Stimulated activated CD8-positive, alpha-beta memory T cell treated with anti-CD3 and anti-CD28 coated beads, Interleukin-4, amount 100 ng/mL, for 48 hours (primary cell): ENCODE measurements at regions not wholly inside any gene's neighbourhood (a gene's known extent, or its start where the extent isn't known, plus 50 kb on each side); places are given as distances from the start of the nearest gene placed in this dataset.

Experiments
- DNase-seq: peaks from one replicate; pipeline ENCODE4 v3.0.0-alpha.2; 2020

- DNase-seq, result no peak
Measured at GRCh38 chr20:1786486-1786885, 108.7 kb upstream of the SIRPA start.

DNA sequence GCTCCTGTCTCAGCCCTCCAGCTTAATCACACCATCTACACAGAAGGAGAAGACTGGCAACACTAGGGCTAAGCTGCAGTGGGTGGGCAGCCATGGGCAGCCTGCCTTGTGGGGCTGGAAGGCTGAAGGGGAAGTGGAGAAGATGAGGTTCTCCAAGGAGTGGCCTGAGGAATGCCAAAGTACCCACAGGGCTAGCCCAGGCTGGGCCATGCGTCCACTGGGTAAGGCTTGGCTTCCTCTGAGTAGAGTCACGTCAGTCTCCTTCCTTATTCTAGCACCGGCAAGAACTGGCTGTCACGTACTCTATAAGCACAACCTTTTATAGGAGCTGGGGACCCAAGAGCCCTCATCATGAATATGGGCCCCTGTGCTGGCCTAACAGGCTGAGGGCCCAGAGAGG is 110.6 kb upstream of the SIRPA start:
- DNase-seq, result no peak

DNA sequence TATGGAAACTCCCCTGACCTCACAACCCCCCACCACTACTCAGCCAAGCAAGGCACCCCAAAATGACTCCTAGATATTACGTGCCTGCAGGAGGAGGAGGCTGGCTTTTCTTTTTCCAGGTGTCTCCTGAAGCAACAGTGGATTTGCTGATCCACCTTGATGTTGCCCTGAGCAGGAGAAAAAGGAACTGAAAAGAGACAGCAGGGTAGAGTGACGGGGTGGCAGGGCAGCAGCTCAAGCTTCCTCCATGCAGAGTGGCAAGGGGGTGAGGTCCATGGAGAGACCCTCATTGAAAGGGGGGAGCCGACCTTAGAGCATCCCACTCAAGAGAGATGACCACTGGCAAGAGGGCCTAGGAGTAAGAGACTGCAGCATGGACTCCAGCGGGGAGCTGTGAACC is 112.0 kb upstream of the SIRPA start:
- DNase-seq, result no peak

DNA sequence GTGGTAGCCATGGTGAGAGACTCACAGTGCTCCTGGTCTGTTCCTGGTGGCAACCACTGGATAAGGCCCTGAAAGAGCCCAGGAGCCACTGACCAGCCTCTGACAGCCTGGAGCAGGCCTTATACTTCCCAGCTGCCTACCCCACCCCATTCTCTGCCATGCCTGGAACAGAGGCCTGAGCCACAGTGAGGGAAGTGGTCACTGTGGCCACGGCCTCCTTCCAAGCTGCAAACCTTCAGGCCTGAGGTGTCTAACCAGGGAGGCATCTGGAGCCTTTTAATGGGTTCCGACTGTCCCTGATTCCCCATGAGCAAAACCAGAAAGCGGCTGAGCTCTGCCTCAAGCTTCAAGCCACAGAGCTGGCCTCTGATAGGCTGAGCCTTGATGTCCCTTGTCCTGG is 113.0 kb upstream of the SIRPA start:
- DNase-seq, result no peak

DNA sequence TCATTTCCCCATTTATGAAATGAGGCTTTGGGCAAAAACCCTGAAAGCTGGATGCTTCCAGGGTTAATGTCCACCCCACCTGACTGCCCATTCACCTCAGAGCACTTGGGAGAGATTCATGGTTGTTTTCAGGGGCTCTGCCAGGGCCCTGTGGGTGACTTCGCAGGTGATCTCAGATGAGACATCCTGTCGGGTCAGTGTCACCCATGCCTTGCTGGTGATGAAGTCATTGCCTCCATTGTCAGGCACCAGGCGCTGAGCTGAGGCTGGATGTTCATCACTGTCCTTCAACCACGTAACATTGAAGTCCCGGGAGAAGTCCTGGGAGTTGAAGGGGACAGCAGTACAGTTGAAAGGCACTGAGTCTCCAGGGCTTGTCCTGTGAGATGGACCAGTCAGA is 115.6 kb upstream of the SIRPA start:
- no peak for DNase-seq

- no peak for DNase-seq
Measured at GRCh38 chr20:1778338-1778737, 116.9 kb upstream of the SIRPA start.

DNA sequence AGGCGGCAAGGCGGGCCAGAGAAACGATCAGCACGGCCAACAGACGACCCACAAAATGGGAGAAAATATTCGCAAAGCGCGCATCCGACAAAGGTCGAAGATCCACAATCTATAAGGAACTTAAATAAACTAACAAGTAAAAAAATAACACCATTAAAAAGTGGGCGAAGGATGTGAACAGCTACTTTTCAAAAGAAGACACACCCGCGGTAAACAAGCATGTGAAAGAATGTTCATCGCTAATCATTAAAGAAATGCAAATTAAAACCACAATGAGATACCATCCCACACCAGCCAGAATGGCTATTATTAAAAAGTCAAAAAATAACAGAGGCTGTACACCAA is 117.8 kb upstream of the SIRPA start:
- DNase-seq, result no peak

DNA sequence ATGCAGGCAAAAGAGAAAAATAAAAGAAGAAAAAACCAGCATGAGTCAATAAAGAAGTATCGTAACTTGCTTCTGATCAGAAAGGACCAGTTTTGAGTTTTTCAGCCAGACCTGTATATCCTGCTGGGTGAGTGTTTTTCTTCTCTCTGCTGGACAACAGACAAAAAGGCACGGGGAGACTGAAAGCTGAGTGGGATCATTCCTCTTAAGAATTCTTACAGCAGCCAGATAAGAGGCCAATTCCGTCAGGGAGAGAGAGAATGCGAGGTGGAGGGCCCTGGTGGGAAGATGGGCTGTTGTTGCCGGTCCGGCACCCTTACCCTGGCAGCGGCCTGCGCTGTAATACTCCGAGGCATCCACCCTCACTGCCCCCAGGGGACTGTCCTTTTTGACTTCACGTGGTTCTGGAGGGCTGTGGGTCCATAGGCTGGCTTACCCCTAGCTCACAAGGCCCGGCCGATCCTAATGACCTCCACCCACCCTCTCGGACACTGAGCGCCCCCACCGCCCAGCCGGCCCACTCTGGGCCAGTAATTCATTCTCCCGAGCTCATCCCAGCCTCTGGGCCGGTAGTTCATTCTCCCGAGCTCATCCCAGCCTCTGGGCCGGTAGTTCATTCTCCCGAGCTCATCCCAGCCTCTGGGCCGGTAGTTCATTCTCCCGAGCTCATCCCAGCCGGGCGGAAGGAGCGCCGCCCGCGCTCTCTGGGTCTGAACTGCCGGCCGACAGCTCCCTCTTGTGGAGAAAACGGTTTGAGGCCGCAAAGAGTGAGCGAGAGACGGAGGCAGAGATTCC is 118.3 kb upstream of the SIRPA start:
- DNase-seq, result peak; percentile 93

DNA sequence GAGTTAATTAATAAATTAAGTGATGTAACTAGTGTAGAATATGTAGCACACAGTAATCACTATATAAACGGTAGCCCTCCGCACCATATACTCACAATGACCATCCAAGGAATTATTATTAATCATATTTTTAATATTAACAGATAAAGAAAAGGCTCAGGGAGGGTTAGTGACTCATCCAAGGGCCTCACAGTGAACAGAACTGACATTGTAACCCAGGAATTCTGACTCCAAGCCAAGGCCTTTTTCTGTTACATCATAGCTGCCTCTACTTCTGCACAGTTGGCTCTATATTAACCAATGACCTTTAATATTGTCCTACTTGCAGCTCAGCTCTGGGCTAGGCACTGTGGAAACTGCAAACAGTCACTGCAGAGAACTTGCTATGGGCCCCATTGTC is 117.5 kb upstream of the SIRPG start:
- DNase-seq, result no peak

GRCh38 chr20:1774479-1774878 is 116.9 kb upstream of the SIRPG start:
- DNase-seq, result no peak

DNA sequence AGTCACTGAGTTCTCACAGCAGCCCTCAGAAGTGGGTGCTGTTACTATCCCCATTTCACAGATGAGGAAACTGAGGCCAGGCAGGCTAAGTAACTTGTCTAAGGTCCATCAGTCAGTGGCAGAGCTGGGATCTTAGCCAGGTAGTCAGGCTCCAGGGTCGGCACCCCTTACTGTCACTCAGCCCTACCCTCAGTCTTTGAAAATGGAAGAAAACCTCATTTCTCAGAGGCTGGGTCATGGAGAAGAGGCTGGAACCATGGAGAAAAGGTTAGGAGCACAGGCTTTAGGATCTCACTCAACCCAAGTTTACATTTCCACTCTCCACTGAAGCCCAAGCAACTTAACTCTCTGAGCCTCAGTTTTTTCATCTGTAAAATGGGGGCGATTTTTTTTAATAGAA is 116.2 kb upstream of the SIRPG start:
- no peak for DNase-seq

DNA sequence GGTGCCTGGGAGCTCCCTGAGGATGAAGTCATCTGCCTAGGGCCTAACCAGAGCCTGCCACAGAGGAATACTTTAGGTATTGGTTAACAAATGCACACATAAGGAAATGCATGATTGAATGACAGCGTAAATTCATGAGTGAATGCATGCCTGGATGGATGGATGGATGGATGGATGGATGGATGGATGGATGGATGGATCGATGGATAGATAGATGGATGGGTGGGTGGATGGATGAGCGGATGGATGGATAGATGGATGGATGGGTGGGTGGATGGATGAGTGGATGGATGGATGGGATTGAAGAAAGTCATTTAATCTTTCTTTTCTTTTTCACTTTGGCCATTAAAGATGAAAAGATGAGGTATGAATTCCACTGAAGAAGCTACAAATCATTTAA is 111.9 kb upstream of the SIRPG start:
- DNase-seq, result no peak

GRCh38 chr20:1766731-1767130 is 109.2 kb upstream of the SIRPG start:
- no peak for DNase-seq

DNA sequence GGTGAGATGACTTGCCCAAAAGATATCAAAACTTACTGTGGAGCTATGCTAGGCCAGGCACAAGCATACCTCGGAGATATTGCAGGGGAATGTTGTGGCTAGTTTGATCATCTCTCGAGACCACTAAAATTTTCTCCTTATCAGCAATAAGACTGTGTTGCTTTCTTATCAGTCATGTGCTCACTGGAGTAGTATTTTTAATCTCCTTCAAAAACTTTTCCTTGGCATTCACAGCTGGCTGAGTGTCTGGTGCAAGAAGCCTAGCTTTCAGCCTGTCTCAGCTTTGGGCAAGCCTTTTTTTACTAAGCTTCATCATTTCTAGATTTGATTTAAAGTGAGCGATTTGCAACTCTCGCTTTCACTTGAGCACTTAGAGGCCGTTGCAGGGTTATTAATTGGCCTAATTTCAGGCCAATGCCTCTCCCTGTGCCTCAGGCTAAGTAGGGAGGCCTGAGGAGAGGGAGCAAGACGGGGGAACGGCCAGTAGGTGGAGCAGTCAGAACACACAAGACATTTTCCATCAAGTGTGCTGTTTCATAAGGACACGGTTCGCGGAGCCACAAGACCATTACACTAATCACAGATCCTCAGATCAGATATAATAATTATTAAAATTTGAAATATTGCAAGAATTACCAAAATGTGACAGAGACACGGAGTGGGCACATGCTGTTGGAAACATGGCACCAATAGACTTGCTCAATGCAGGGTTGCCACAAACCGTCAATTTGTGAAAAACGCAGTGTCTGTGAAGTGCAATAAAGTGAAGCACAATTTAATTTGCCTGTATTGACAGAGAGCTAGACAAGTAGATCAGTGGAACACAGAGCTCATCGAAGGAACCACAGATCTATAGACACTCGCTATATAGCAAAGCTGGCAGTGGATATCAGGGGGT is 106.8 kb upstream of the SIRPG start:
- DNase-seq, result peak; percentile 77

GRCh38 chr20:1761598-1761997 is 104.0 kb upstream of the SIRPG start:
- DNase-seq, result no peak

GRCh38 chr20:1761116-1761515 is 103.5 kb upstream of the SIRPG start:
- no peak for DNase-seq

DNA sequence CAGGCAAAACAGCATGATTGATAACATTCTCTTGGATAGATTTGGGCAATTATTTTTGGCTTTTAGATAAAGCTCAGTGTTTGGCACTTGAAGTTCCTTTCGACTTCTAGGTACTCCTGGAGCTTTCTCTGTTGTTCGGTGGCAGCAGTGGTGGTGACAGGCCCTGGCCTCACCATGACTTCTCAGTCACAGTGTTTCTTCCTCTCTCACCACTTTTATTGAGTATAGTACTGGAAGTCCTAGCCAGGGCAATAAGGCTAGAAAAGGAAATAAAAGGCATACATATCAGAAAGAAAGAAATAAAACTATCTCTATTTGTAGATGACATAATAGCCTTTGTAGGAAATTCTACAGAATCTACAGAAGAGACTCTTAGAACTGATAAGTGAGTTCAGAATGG is 101.2 kb upstream of the SIRPG start:
- DNase-seq, result no peak

DNA sequence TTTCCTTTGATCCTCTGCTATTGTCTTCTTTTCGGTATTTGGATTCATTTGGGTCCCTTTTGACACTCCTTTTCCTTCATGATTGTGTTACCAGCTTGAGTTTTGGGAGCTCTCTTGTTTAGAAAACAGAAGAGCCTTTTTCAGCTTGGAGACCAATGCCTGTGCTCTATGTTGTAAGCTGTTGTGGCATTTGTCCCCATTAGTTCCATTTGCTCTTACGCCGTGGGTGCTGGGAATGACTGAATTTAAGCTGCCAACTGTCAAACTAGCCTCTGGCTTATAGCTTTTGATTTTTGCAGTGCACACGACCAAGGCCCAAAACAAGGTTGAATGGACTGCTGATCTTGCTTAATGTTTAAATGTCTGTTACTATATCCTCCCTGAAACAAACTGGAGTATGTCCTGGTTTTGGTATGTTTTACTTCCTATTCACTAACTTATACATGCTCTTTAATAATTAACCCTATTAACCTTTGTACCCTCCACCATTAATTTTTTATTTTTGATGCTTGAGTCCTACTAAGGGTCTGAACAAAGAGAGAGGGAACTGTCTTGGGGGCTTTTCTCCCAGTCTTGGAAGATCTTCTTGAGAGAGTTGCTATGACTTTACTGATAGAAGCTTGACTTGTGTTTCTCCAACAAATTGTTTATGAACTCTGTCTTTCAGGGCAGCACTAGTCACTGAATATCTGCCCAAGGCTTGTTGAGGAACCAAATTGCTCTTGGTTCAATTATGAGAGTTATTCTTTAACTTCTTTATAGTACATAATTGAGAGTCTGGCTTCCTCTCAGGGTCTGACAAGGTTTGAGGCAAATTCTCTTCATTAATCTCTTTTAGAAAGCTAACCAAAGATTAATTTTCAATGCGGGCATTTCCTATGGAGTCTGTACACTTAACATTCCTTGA is 100.3 kb upstream of the SIRPG start:
- no peak for DNase-seq

DNA sequence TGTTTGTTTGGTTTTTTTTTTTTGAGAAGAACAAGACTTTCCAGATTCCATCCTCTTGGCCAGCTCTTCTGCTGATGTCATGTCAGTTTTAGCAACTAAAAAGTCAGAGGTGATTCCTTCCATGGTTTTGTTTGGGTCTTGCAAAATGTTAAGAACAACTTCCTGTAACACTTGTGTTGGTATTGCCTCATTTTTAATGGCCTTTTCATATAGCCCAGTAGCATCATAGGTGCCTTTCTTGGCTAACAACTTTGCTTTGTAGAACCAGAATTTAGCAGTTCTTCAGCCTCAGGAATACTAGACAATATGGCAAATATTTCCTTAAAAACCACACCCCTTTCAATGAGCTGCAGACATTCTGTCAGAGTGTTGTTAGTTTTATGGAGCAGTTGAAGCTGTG is 99.5 kb upstream of the SIRPG start:
- DNase-seq, result no peak

- DNase-seq, result no peak
Measured at GRCh38 chr20:1754749-1755148, 97.2 kb upstream of the SIRPG start.

GRCh38 chr20:1754306-1754705 is 96.7 kb upstream of the SIRPG start:
- DNase-seq, result no peak

DNA sequence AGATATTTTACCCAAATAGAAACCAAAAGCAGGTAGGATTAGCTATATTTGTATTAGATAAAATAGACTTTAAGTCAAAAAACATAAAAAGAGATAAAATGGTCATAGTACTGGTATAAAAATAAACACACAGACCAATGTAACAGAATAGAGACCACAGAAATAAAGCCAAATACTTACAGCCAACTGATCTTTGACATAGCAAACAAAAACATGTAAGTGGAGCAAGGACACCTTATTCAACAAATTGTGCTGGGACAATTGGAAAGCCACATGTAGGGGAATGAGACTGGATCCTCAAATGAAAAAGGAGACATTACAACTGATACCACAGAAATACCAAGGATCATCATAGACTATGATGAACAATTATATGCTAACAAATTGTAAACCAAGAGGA is 94.5 kb upstream of the SIRPG start:
- DNase-seq, result no peak

GRCh38 chr20:1748777-1749176 is 91.2 kb upstream of the SIRPG start:
- DNase-seq, result no peak
